ENCODE measurements at regions not wholly inside any gene's neighbourhood (a gene's known extent, or its start where the extent isn't known, plus 50 kb on each side); places are given as distances from the start of the nearest gene placed in this dataset.

- TF ChIP-seq POLR2A (IDR thresholded peaks at IDR 0.05; ENCODE audit: low read length) (no peak), GATA1 (IDR thresholded peaks at IDR 0.05; ENCODE audit: low read depth, low read length) (no peak)
Measured at GRCh38 chr13:60757501-60758215, 360.6 kb downstream of the TDRD3 start.
